ENCODE measurements at regions not wholly inside any gene's neighbourhood (a gene's known extent, or its start where the extent isn't known, plus 50 kb on each side); places are given as distances from the start of the nearest gene placed in this dataset.

DNA sequence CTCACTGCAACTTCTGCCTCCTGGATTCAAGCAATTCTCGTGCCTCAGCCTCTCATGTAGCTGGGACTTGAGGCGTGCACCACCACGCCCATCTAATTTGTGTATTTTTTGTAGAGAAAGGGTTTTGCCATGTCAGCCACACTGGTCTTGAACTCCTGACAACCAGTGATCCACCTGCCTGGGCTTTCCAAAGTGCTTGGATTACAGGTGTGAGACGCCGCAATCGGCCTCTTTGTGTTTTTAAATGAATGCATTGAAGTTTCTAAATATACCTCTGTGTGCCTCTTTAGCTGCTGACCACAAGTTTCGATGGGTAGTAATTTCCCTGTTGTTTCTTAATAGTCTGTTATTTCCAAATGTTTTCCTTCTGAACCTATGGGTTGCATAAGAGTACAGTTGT is 765.3 kb upstream of the GRIA3 start:
- H3K36me3 ChIP-seq (ENCODE audit: insufficient read depth, low read length) = no peaks in the 10 kb centered on the region
- Mint-ChIP-seq H3K27me3 (no peaks in the 10 kb centered on the region), H3K36me3 (ENCODE audit: low read depth) (no peaks in the 10 kb centered on the region), H3K4me3 (no peak overlapping the region), H3K4me1 (ENCODE audit: low read depth) (no peaks in the 10 kb centered on the region), H3K9me3 (no peaks in the 10 kb centered on the region), H3K27ac (no peak overlapping the region)
- DNase-seq (no peak), ATAC-seq (ENCODE audit: poor library complexity) (no peak)
- H3K4me3 ChIP-seq (ENCODE audit: low read length) = no peak overlapping the region
- no peaks in the 10 kb centered on the region for H3K27me3 ChIP-seq (ENCODE audit: control insufficient read depth in 1 of 2, insufficient read depth in 2 of 2, low read length in 2 of 2)
- POLR2A ChIA-PET = no interaction called here
- H3K9me3 ChIP-seq (ENCODE audit: control insufficient read depth in 1 of 2, insufficient read depth in 1 of 2, low read length in 2 of 2) = no peaks in the 10 kb centered on the region
- CTCF ChIA-PET = no interaction called here
- no peaks in the 10 kb centered on the region for H3K4me1 ChIP-seq (ENCODE audit: insufficient read depth, low read length)
- intact Hi-C loops (cut with DNase I, micrococcal nuclease) = no loop called here
- H3K27ac ChIP-seq (ENCODE audit: low read depth in 1 of 2, low read length in 2 of 2) = no peak overlapping the region
- TF ChIP-seq CTCF (IDR thresholded peaks at IDR 0.05) = no peak

- no peak for TF ChIP-seq CTCF (IDR thresholded peaks at IDR 0.05)
- H3K4me1 Mint-ChIP-seq (ENCODE audit: low read depth) = no peaks in the 10 kb centered on the region
- no peak for ATAC-seq (ENCODE audit: poor library complexity)
- H3K4me3 Mint-ChIP-seq = no peak overlapping the region
- ChIA-PET CTCF (no interaction called here), POLR2A (interaction anchor here (0.5 kb wide), 1 partner anchor 163 kb away, joined by 3 read pairs; no protein-coding TSS in a partner anchor)
- H3K36me3 ChIP-seq (ENCODE audit: insufficient read depth, low read length) = no peaks in the 10 kb centered on the region
- no peaks in the 10 kb centered on the region for H3K9me3 ChIP-seq (ENCODE audit: control insufficient read depth in 1 of 2, insufficient read depth in 1 of 2, low read length in 2 of 2)
- H3K4me1 ChIP-seq (ENCODE audit: insufficient read depth, low read length) = no peaks in the 10 kb centered on the region
- intact Hi-C loops (cut with DNase I, micrococcal nuclease) = no loop called here
- H3K27ac ChIP-seq (ENCODE audit: low read depth in 1 of 2, low read length in 2 of 2) = no peak overlapping the region
- no peak overlapping the region for H3K27ac Mint-ChIP-seq
- no peaks in the 10 kb centered on the region for H3K36me3 Mint-ChIP-seq (ENCODE audit: low read depth)
- no peaks in the 10 kb centered on the region for H3K9me3 Mint-ChIP-seq
- no peaks in the 10 kb centered on the region for H3K27me3 Mint-ChIP-seq
- H3K4me3 ChIP-seq (ENCODE audit: low read length) = no peak overlapping the region
- no peaks in the 10 kb centered on the region for H3K27me3 ChIP-seq (ENCODE audit: control insufficient read depth in 1 of 2, insufficient read depth in 2 of 2, low read length in 2 of 2)
- no peak for DNase-seq
These were observed 762.5 kb upstream of the GRIA3 start for GRCh38 chrX:122421434-122422121.

GRCh38 chrX:122422547-122422946 is 761.5 kb upstream of the GRIA3 start:
- H3K9me3 ChIP-seq (ENCODE audit: control insufficient read depth in 1 of 2, insufficient read depth in 1 of 2, low read length in 2 of 2) = no peaks in the 10 kb centered on the region
- no peaks in the 10 kb centered on the region for H3K36me3 ChIP-seq (ENCODE audit: insufficient read depth, low read length)
- no peak for TF ChIP-seq CTCF (IDR thresholded peaks at IDR 0.05)
- no peak overlapping the region for H3K27ac Mint-ChIP-seq
- H3K27me3 Mint-ChIP-seq = no peaks in the 10 kb centered on the region
- no peaks in the 10 kb centered on the region for H3K36me3 Mint-ChIP-seq (ENCODE audit: low read depth)
- no peaks in the 10 kb centered on the region for H3K9me3 Mint-ChIP-seq
- intact Hi-C loops (cut with DNase I, micrococcal nuclease) = no loop called here
- no peaks in the 10 kb centered on the region for H3K4me1 Mint-ChIP-seq (ENCODE audit: low read depth)
- H3K4me3 Mint-ChIP-seq = no peak overlapping the region
- no peak for DNase-seq
- H3K4me1 ChIP-seq (ENCODE audit: insufficient read depth, low read length) = no peaks in the 10 kb centered on the region
- POLR2A ChIA-PET = no interaction called here
- CTCF ChIA-PET = no interaction called here
- no peak overlapping the region for H3K4me3 ChIP-seq (ENCODE audit: low read length)
- no peak overlapping the region for H3K27ac ChIP-seq (ENCODE audit: low read depth in 1 of 2, low read length in 2 of 2)
- H3K27me3 ChIP-seq (ENCODE audit: control insufficient read depth in 1 of 2, insufficient read depth in 2 of 2, low read length in 2 of 2) = no peaks in the 10 kb centered on the region
- no peak for ATAC-seq (ENCODE audit: poor library complexity)
